Upper lobe of left lung (tissue), 4 donors: ENCODE measurements at regions not wholly inside any gene's neighbourhood (a gene's known extent, or its start where the extent isn't known, plus 50 kb on each side); places are given as distances from the start of the nearest gene placed in this dataset.

Experiments
- CTCF ChIP-seq, 6 experiments: fragments of 450-650 bp in 4 of 6; fragments of 200-600 bp in 2 of 6; sonication (generic) in 2 of 6; IDR thresholded peaks; one replicate each; pipeline ENCODE4 v1.5.1; 2016 to 2019; ENCODE audit warnings: antibody characterized with exemption in 6 of 6
- POLR2A ChIP-seq, 4 donors: fragments of 450-650 bp; IDR thresholded peaks; one replicate each; pipeline ENCODE4 v1.5.1; 2016 to 2017; ENCODE audit warnings: antibody characterized with exemption in 4 of 4, mild to moderate bottlenecking in 2 of 4
- POLR2AphosphoS5 ChIP-seq, 2 donors: sonication (generic); formaldehyde crosslinking; IDR thresholded peaks; one replicate each; pipeline ENCODE4 v1.5.1; 2017; ENCODE audit warnings: antibody characterized with exemption in 2 of 2

- TF ChIP-seq CTCF (IDR thresholded peaks at IDR 0.05) = no peak
- TF ChIP-seq POLR2A (IDR thresholded peaks at IDR 0.05) = no peak
- no peak for TF ChIP-seq POLR2AphosphoS5 (IDR thresholded peaks at IDR 0.05)
These were observed 256.6 kb upstream of the FOXN3 start for GRCh38 chr14:89673512-89674225.
